Activated CD4-positive, alpha-beta T cell treated with anti-CD3 and anti-CD28 coated beads for 48 hours (primary cell): ENCODE measurements at regions not wholly inside any gene's neighbourhood (a gene's known extent, or its start where the extent isn't known, plus 50 kb on each side); places are given as distances from the start of the nearest gene placed in this dataset.

Experiments used
- DNase-seq: peaks from one replicate; pipeline ENCODE4 v3.0.0-alpha.2; 2020

DNA sequence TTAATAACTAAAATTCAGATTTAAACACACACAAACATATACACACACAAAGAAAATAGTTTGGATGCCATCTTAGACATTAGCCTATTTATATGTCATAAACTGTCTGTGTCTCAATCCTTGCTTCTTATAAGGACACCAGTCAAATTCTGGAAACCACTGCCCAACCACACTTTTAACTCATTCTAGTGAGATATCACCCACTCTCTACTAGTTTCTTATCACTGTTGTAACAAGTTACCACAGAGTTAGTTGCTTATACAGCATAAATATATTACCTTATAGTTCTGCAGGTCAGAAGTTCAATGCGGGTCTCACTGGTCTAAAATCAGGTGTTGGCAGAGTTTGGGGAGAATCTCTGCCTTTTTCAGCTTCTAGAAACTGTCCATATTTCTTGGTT, 239.1 kb downstream of the MTX2 start:
- DNase-seq = no peak

DNA sequence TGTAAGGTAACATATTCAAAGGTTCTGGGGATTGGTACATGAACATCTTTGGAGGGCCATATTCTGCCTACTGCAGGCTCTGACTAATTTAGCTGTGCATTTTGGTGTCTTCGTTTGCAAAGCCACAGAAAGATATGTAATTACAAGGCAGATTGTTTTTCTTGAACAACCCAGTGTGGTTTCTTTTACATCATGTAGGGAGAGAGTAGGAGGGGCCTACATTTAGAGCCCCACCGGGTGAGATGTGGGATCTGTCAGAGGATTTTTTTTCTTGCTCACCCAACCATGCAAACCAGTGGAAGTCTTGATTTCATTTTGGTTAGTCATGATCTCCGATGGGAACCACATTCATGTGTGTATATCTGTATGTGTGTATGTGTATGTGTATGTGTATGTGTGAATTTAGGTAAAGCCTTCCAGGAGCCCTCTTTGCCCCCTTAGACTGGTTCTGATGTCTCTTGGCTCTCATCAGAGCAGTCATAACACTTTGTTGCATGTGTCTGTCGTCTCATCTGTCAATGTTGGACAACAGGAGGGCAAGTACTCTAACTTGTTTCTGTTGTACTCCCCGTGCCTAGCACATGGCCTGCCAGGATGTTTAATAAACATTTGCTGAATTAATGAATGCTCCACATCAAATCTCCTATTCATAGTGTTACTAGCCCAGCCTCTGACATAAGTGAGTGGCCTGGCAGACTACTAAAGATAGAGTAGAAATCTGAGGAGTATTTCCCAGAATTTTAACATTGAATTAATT, 239.9 kb downstream of the MTX2 start:
- peak; percentile 21 for DNase-seq

DNA sequence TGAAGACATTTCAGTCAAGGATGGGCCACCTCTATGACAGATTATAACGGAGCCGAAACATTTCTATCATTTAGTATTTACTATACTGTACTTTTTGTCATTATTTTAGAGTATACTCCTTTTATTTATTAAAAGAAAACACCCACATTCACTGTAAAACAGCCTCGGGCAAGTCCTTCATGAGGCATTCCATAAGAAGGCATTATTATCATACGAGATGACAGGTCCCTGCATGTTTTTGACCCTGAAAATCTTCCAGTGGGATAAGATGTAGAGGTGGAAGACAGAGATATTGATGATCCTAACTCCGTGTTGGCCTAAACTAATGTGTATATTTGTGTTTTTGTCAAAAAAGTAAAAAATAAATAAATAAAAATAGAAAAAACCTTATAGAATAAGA, 245.0 kb downstream of the MTX2 start:
- no peak for DNase-seq

DNA sequence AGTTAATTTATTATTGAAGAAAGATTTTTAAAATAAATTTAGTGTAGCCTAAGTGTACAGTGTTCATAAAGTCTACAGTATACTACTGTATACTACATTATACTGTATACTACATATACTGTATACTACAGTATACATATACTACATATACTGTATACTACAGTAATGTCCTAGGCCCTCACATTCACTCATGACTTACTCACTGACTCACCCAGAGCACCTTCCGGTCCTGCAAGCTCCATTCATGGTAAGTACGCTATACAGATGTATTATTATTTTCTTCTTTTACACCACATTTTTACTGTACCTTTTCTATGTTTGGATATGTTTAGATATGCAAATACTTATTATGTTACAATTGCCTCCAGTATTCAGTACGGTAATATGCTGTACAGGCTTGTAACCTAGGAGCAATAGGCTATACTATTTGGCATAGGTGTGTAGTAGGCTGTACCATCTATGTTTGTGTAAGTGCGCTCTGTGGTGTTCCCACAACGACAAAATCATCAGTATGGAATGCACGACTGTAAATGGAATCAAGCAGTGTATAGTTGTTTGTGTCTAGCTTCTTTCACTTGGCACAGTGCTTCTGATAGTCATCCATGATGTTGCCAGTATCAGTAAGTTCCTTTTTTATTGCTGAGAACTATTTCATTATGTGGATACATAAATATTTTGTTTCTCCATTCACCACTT, 245.7 kb downstream of the MTX2 start:
- DNase-seq = no peak

DNA sequence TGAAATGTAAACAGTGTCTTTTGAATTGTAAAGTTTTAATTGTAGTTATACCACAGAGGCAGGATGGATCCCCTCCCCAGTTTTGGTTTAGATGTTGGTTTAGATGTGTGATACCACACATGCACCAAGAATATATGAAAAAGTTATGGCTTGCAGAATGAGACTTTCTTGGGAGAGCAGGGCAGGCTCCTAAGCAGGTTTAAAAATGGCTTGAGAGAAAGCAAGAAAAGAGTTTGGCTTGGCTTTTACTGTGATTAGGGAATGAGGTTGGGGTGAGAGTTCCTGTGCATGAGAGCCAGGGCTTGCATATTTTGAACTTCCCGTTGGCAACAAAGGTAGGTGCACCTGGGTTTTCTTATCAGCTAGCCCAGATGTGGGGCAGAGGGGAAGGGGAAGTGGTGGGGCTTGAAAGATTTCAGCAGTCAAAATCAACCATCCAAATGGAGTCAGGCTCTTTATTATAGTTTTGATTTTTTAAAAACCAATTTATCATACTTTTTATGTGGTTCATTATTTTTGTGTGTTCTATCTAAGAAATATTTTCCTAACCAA, 246.9 kb downstream of the MTX2 start:
- DNase-seq = no peak

DNA sequence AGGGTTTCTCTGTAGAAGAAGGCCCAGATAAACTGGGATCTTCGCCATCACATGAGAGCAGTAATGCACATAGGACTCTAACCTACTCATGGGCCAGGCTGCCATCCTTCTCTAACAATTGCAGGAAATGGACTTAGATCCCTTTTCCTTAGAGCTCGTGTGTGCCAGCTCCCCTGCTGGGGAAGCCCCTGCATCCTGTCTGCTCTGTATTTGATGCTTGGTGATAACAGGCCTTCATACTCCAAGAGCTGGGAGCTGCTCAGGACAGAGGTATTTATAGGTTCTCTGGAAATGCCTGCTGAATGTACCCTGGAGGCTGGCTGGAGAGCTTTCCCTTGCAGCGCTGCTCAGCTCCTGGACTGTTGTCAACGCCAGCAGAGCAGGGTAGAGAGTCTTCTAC, 249.6 kb downstream of the MTX2 start:
- no peak for DNase-seq

DNA sequence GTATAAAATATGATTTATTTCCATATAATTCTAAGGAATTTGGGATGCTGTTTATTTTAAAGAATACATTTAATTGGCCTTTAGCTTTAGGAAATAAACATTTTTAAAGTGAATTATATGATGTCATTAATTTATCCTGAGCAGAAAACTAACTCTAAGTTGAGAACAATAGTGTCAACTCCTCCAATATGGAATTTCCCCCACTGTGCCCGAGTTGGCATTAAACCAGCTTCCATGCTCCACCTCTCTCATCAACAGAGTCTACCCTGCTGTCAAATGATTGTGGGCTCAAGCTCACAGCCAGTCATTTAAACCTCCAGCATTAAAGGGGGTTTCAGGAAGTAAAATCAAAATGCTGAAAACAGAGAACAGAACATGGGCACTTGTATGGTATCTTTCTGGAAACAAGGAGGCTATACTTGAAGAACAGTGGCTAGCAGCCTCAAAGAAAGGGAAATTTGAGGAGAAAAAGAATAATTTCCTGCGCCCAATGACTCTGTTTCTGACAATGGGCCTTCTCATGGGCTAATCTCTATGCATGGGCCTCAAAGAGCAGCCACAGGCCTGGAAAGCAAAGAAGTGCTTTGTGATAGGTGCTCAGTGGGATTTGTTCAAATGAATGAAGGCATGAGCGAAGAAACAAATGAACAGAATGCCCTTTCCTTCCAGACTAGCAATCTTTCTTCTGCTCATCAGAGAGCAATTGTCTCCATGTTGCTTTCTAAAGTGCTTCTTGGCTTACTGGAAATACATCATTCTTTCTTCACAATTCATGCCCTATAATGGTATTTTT, 252.8 kb downstream of the MTX2 start:
- no peak for DNase-seq

DNA sequence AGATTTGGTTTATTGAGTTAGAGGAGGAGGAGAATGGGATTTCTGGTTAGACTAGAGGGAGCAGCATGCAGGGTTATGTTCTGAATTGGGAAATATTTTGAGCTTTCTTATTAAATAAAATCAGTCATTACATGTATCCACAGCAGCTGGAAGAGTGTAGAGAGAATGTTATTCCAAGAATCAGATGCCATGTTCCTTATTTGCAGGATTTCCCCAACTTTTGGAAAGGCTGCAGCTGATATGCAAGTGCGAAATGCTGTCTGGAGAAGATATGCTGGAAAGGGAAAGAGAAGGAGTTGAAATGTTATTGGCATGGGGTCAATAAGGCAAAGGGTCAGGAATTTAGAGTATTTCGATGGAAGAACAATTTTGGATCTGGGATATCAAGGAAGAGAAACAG, 255.8 kb downstream of the MTX2 start:
- no peak for DNase-seq

DNA sequence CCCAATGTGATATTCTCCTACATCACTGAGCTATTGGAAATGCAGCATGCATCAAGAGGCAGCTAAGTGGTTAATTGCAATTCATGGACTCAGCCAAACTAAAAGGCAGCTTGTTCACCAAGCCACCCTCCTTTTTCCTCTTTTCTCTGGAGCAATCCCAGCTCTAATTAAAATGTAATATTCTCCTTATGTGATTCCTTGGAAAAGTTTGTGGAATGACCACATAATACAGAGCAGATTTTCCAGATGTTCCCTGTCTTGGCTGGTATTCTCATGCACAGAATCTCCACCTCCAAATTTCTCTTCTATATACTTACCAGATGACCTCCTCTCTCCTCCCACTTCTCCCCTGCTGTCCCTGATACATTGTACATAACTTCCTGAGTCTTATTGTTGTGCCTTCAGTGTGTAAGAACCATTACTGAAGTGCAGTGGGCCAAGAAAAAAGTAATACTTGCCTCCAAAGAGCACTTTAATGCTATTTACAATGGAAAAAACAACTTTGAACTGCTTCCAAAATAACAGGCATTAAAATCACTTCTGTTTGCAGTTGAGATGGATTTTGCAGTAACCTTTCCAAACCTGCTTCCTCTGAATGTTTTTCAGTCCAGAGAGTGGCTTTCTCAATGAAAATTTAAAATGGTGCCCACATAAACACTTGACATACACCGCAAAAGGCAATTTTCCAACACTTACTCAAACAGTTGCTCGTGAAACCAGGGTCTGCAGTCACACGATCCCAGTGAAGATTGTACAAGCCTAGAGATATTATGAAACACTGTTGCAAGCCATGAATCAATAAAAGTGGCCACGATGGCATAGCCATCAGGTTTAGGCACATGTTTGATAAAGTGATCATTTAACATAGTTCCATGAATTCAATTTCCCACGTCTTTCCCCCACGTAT, 258.0 kb downstream of the MTX2 start:
- no peak for DNase-seq

DNA sequence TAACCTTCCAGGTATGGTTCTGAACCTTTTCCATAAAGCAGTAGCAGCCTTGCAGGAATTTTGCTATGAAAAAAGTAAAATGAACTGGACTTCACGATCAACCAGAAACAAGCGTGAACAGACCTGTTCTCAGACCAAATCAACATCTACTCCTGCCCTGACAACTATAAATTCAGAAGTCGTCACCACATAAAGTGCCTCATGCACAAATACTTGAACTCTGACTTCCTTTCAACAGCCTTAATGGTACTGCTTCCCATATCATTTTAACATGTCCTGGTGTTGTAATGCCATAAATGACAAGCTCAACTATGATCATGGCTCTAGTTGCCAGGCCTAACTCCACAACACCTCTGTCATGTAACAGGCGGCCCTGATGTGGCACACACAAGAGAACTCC, 262.4 kb downstream of the MTX2 start:
- no peak for DNase-seq

DNA sequence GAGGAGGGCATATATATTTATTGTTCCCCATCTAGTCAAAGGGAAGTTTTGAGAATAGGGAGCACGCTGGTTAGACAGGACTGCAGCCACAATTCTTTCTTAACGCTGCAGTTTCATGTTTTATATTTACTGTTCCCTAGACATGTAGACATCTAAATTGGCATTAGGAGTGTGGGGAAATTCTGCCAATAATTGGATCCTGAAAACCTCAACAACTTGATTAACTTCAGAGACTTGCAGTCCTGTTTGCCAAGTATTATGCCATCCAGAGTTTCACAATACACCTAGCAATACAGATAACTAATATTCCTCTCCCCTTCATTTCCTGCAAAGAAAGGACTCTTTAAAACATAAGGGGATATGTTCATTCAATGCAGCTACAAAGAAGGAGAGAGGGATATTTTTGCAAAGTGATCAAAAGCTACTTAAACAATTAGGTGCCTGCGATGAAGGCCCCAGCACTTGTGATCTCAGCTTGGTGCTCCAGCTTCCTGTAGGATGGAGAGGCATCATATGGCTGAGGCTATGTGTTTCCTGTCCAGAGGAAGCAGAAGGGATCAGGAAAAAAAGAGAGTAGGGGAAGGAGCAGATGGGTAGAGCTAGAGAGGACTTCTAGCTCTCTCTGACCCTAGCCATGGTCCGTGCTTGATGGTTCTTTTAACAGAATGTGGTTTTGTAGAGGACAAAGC, 264.4 kb downstream of the MTX2 start:
- no peak for DNase-seq

DNA sequence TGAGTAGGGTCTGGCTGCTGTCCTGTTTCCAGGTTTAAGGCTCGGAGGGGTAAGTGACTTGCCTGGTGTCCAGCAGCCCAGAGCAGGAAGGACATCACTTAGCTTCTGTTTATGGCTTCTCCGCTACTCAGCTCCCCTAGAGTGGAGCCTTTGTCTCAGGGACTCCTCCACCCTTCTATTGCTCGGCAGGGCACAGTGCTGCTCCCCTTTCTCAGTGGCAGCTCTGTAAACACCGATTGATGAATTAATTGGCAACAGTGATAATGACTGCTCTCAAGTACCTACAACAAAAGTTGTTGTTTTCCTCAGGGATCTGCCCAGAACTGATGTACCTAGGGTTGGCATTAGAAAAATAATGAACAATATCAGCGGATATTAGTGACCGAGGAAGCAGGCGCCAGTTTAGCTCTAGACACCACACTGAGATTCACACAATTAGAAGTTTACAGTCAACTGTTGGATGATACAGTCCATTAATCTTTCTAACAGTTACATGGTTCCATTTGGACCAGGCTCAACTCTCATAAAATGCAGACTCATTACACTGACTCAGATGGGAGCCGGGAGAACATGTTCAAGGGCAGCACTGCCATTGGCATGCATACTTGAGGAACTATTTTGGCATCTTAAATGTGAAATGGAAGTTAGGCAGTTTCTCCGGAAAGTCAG, 265.7 kb downstream of the MTX2 start:
- DNase-seq = no peak

DNA sequence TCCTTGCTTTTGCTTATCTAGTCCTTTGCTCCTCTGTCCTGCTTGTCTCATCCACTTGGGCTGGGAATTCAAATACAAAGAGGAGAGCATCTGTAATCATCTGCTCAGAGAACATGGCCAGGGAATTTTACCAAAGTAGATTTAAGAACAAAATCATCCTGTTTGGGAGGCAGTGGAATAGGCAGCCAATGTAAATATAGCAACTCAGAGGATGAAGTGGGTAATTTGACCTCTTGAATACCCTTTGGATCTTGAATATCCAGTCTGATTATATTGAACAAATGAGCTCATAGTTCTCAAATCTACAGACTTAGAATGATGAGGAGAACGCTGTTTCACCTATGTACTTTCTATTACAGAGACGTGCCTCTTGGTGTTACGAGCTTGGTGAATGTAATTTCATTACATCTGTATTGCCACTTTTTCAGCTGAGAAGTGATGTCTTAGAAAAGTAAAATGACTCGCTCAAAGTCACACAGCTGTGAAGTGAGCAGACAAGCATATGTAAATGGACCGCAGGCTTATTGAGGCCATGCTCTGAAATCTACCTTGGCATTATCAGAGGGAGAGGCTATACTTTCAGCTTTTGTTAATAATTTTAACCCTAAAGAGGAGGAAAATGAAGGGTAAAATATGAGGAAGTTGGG, 266.3 kb downstream of the MTX2 start:
- no peak for DNase-seq

DNA sequence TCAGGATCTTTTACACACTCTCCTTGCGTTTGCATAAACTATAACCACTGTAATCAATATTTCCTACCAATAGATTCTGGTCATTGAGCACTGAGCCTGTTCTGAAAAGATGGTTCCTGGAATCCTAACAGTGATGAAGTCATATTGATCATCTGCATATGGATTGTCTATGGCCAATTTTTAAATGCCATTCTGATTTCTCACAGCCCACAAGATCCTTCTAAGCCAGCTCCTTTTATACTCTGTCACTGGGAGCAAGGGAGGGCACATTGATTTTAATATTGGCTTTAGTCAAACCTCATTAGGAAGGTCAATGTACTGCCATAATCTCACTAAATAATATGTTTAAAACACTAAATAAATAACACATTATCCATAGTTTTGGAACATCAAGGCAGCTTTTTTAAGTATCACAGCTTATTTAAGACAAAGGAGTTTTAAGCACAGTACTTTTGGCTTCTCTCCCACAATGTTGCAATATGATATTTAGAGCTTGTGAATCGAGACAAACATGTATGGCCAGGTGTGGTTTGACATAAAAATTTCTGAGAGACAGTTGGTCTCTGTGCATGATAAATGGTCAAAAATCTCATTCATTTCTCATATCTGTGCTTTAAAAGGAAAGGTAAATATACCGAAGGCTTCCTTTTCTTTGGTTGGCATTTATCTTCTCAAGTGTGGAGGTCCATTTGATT, 267.3 kb downstream of the MTX2 start:
- DNase-seq = no peak

DNA sequence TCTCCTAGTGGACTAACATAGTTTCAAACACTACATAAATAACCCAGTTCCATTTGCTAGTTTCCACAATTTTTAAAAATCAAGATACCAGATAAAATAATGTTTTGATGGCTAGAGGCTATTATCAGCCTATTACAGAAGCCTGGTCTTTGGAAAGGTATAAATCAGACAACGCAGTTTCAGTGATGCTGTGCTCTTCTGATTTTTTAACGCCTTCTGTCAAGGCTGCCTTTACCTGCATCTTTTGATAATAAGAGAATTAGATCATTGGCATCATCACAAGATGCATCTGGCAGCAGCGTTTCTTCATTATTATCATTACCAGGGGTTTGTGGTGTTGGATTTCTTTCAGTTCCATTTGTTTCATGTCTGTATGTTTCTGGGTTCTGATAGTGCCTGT, 268.7 kb downstream of the MTX2 start:
- DNase-seq = no peak

DNA sequence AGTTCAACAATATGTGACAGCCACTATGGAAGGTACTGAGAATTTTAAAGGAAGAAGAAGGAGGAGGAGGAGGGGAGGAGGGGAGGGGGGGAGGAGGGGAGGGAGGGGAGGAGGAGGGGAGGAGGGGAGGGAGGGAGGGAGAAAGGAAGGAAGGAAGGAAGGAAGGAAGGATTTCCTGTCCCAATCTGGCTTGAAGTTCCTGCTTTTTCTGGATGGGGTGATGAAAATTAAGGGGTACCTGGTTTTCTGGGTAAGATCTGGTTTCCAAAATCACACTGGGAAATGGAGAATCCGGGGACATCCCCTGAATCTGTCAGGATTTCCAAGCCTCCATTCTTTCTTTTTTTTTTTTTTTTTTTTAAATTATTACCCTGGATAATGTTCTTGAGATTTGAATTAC, 271.8 kb downstream of the MTX2 start:
- DNase-seq = no peak

DNA sequence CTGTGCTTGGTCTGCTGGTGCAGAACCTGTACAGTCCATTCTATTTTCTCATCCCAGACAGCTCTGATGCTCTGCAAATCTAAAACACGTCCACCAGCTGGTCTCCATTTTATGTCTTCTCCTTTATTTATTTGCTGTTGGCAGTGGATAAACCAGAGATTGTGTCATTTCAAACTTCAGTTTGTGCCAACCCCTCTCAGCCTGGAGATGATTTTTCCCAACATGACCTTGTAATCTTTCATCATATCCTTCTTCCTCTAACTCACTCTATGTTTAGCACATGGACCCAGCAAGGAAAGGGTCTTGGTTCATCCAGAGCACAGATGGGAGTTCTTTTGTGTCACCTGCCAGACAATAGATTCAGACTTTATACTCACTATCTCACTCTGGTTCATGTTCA, 273.2 kb downstream of the MTX2 start:
- no peak for DNase-seq

DNA sequence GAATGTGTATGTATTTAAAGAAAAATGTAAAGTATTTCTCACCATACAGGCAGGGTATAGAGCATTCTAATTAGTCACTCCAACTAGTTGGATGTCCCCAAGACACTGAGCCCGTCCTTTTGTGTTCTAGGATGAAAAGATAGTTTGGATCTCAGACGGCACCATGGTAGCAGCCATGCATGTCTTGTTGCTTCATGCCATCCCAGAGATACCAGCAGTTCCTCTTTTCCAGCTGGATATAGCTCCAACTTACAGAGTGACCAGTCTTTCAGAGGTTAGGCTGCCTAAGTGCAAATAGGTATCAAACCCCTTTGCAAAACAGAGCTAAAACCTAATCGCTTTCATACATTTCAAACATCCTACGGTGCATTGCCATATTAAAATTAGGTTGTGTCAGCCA, 275.3 kb downstream of the MTX2 start:
- DNase-seq = no peak

DNA sequence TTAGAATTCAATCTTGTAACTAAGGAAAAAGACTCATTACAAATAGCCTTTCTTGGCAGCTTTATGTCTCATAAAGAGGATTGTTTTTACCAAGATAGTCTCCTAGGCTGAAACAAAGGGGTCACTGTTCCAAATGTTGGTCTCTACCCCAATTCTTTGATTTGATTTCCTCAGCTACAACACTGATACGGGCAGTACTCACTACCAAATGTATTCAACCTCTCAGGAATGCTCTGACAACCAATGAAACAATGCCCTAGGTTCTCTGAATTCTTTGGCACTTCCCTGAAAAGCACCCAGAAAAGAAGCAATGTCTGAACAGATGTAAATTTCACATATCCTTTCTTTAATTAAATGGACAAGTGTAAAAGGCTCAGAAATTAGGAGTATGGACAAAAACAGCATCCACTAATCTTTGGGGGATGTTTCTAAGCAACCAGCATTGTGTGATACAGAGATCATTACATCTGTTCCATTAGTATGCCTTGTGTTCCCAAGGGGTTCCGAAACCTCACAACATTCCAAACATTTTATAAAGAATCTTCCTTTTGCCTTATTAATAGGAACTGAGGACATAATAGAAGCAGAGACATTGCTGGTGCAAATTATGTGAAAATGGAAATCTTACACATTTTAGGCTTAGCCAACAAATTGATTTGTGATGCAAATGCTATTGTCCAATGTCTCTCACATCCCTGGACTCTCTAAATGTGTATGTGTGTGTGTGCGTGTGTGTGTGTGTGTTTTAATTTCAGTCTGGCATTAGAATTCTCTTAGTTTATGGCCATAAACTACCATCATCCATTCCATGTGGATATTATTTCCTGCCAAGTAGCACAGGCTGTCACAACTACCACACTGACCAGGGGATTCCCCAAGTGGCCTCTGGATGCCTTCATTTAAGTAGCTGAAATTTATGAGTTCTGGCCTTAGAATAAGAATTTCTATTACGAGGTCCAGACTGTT, 276.0 kb downstream of the MTX2 start:
- no peak for DNase-seq
